Natural killer cell (primary cell): ENCODE measurements at regions not wholly inside any gene's neighbourhood (a gene's known extent, or its start where the extent isn't known, plus 50 kb on each side); places are given as distances from the start of the nearest gene placed in this dataset.

Experiments used
- ATAC-seq, 3 donors: fragments of 150-1000 bp in 2 of 3; fragments of 200-7000 bp in 1 of 3; cut with Tn5 transposase; 1 replicate in 1 of 3; 2 replicates in 2 of 3; pipeline ENCODE4 v1.10.0; 2021; ENCODE audit warnings: mild to moderate bottlenecking in 2 of 3, moderate library complexity in 2 of 3
- DNase-seq, 2 donors: peaks; one replicate each; pipeline versions ENCODE4 v3.0.0 to v3.0.0-alpha.2; 2013 to 2021; ENCODE audit warnings: mixed read lengths in 1 of 2
- H3K27ac ChIP-seq: one replicate; pipeline ENCODE4 v1.5.1; 2013; ENCODE audit warnings: mild to moderate bottlenecking, low read length
- H3K27me3 ChIP-seq: one replicate; pipeline ENCODE4 v1.6.1; 2013; ENCODE audit warnings: low read length; ENCODE audit not compliant: control insufficient read depth, insufficient read depth
- H3K36me3 ChIP-seq: one replicate; pipeline ENCODE4 v1.6.1; 2013; ENCODE audit warnings: low read length; ENCODE audit not compliant: control insufficient read depth, insufficient read depth
- H3K4me1 ChIP-seq: one replicate; pipeline ENCODE4 v1.6.1; 2013; ENCODE audit warnings: low read length; ENCODE audit not compliant: control insufficient read depth, insufficient read depth
- H3K4me3 ChIP-seq: one replicate; pipeline ENCODE4 v1.5.1; 2013; ENCODE audit warnings: low read length
- H3K9me3 ChIP-seq: one replicate; pipeline ENCODE4 v1.6.1; 2013; ENCODE audit warnings: low read length; ENCODE audit not compliant: control insufficient read depth, insufficient read depth
- H3K27ac Mint-ChIP-seq, 2 donors: one replicate each; pipeline ENCODE4 v1.8.0; 2022; ENCODE audit warnings: mild to moderate bottlenecking in 2 of 2, mixed read lengths in 2 of 2, moderate library complexity in 1 of 2
- H3K27me3 Mint-ChIP-seq, 2 donors: one replicate each; pipeline ENCODE4 v1.8.0; 2022; ENCODE audit warnings: low read depth in 2 of 2, mixed read lengths in 2 of 2
- H3K36me3 Mint-ChIP-seq: one replicate; pipeline ENCODE4 v1.8.0; 2022; ENCODE audit warnings: mixed read lengths
- H3K4me1 Mint-ChIP-seq, 2 donors: one replicate each; pipeline ENCODE4 v1.8.0; 2022; ENCODE audit warnings: mixed read lengths in 2 of 2
- H3K4me3 Mint-ChIP-seq: one replicate; pipeline ENCODE4 v1.8.0; 2022; ENCODE audit warnings: mild to moderate bottlenecking, moderate library complexity, mixed read lengths
- H3K9me3 Mint-ChIP-seq, 2 donors: one replicate each; pipeline ENCODE4 v1.8.0; 2022; ENCODE audit warnings: mixed read lengths in 2 of 2
- WGBS: methylation state at CpG from one replicate; pipeline ENCODE4 v1.1.7; 2013; ENCODE audit warnings: missing lambda C conversion rate; ENCODE audit not compliant: insufficient coverage; 5-methylcytosine and 5-hydroxymethylcytosine counted together
- intact Hi-C: fragments of 100-400 bp; cut with micrococcal nuclease; formaldehyde crosslinking; loops from one replicate; pipeline ENCODE4 v1.14.2; 2022
- TF ChIP-seq, protein P1 (sequence below): fragments of 200-600 bp; IDR thresholded peaks from one replicate; pipeline ENCODE4 v1.8.0; 2022; ENCODE audit warnings: antibody characterized with exemption

DNA sequence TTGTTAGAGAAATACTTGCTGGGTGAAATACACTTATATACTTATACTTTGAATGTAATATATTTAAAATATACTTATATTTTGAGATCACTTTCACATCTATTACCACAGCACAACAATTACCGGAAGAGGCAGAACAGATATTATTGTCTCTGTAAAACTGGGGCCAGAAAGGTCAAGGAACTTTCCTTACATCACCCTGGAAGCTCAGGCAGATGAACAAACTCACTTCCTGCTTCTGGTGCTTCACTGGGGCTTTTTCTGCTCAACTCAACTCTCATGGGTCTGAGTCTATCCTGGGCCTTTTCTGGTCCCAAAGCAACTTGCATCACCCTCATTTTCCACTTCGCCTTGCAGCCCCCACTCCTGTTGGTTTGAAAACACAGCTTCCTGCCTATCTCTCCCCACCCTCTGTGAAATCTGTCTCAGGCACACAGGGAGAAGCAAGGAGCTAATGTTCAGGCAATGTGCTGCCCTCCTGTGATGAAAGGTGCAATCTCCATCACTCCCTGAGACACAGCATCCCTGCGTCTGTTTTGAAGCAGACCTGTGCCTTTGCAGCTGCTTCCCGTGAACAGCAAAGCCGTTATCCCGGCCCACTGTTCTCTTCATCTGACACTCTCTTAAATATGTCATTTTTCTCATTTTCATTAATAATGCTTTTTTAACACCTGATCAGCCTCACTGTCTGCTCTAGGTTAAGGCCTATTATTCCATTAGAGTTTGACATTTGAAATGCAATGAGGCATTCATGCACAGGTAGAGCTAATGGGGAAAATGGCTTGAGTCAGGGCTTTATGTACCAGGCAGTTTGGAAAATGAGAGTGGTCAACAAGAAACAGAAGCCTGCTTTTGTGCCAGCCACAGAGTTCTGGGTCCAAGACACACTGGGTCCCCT lies 251.9 kb upstream of the CHAC2 start:
- Mint-ChIP-seq H3K9me3 (peaks cover 0 to under 1% of the 10 kb centered on the region in 2 donors), H3K27ac (no peak overlapping the region), H3K4me1 (no peaks in the 10 kb centered on the region), H3K4me3 (no peak overlapping the region), H3K27me3 (no peaks in the 10 kb centered on the region), H3K36me3 (no peaks in the 10 kb centered on the region)
- no peaks in the 10 kb centered on the region for H3K27me3 ChIP-seq
- H3K9me3 ChIP-seq: no peaks in the 10 kb centered on the region
- intact Hi-C loops: no loop called here
- 70% methylated on average over 6 of the region's 6 CpGs for WGBS
- no peak overlapping the region for H3K27ac ChIP-seq
- TF ChIP-seq, protein P1, sequence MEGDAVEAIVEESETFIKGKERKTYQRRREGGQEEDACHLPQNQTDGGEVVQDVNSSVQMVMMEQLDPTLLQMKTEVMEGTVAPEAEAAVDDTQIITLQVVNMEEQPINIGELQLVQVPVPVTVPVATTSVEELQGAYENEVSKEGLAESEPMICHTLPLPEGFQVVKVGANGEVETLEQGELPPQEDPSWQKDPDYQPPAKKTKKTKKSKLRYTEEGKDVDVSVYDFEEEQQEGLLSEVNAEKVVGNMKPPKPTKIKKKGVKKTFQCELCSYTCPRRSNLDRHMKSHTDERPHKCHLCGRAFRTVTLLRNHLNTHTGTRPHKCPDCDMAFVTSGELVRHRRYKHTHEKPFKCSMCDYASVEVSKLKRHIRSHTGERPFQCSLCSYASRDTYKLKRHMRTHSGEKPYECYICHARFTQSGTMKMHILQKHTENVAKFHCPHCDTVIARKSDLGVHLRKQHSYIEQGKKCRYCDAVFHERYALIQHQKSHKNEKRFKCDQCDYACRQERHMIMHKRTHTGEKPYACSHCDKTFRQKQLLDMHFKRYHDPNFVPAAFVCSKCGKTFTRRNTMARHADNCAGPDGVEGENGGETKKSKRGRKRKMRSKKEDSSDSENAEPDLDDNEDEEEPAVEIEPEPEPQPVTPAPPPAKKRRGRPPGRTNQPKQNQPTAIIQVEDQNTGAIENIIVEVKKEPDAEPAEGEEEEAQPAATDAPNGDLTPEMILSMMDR: no peak
- H3K4me1 ChIP-seq: no peaks in the 10 kb centered on the region
- no peak for ATAC-seq
- H3K4me3 ChIP-seq: no peak overlapping the region
- DNase-seq: no peak
- no peaks in the 10 kb centered on the region for H3K36me3 ChIP-seq

DNA sequence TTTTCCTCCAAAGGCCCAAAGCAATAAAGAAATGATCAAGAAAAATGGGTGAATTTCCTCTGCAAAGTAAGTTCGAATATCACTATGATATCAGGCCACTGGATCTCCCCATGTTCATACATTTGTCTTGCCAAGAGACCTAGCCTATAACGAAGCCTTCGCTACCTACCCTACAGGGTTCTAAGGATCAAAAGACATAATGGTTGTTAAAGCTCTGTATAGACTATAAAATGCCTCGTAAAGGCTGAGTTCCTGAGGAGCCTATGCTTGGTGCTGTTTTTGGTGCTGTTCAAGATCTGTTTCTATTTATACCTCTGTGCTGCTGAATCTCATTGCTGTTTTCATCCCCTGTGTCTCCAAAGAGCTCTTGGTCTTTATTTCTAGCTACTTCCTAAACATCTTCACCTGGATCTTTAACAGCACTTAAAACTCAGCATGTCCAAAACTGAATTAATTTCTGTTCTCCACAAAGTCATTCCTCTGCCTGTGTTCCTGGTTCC lies 254.4 kb upstream of the CHAC2 start:
- ATAC-seq (no peak), DNase-seq (no peak)
- intact Hi-C loops: no loop called here
- Mint-ChIP-seq H3K4me1 (no peaks in the 10 kb centered on the region), H3K27ac (no peak overlapping the region), H3K36me3 (no peaks in the 10 kb centered on the region), H3K4me3 (no peak overlapping the region), H3K27me3 (no peaks in the 10 kb centered on the region), H3K9me3 (peaks cover 0 to 5% of the 10 kb centered on the region in 2 donors)
- Histone ChIP-seq H3K27me3 (no peaks in the 10 kb centered on the region), H3K4me1 (no peaks in the 10 kb centered on the region), H3K9me3 (no peaks in the 10 kb centered on the region), H3K36me3 (no peaks in the 10 kb centered on the region), H3K4me3 (no peak overlapping the region), H3K27ac (no peak overlapping the region)
- TF ChIP-seq, protein P1: no peak
- 95% methylated on average over 3 of the region's 4 CpGs for WGBS

- WGBS: 74% methylated on average over 2 of the region's 4 CpGs
- peaks cover 0 to 5% of the 10 kb centered on the region in 2 donors for H3K9me3 Mint-ChIP-seq
- H3K9me3 ChIP-seq: no peaks in the 10 kb centered on the region
- H3K27me3 Mint-ChIP-seq: no peaks in the 10 kb centered on the region
- DNase-seq (no peak), ATAC-seq (no peak)
- no peak overlapping the region for H3K27ac ChIP-seq
- H3K4me3 ChIP-seq: no peak overlapping the region
- no peaks in the 10 kb centered on the region for H3K4me1 ChIP-seq
- H3K4me3 Mint-ChIP-seq: no peak overlapping the region
- TF ChIP-seq, protein P1: no peak
- H3K36me3 Mint-ChIP-seq: no peaks in the 10 kb centered on the region
- H3K27me3 ChIP-seq: no peaks in the 10 kb centered on the region
- H3K36me3 ChIP-seq: no peaks in the 10 kb centered on the region
- no peak overlapping the region for H3K27ac Mint-ChIP-seq
- intact Hi-C loops: no loop called here
- no peaks in the 10 kb centered on the region for H3K4me1 Mint-ChIP-seq
Measured at GRCh38 chr2:53512071-53512826, 255.4 kb upstream of the CHAC2 start.
